ENCODE measurements at regions not wholly inside any gene's neighbourhood (a gene's known extent, or its start where the extent isn't known, plus 50 kb on each side); places are given as distances from the start of the nearest gene placed in this dataset.

- no peaks in the 10 kb centered on the region for H3K27me3 ChIP-seq (replicated peaks; ENCODE audit: insufficient read depth, low read depth, low read length, poor library complexity)
- no peaks in the 10 kb centered on the region for H3K36me3 ChIP-seq (ENCODE audit: insufficient read depth, low read length, poor library complexity, severe bottlenecking)
- POLR2A ChIA-PET (ENCODE audit: low non-redundant PET) = no interaction called here
- no peaks in the 10 kb centered on the region for H3K9me3 ChIP-seq (ENCODE audit: low read depth, low read length, poor library complexity, severe bottlenecking)
- BruUV-seq (replicated peaks) = no TSS peak
- peaks cover 12% of the 10 kb centered on the region for H3K4me1 ChIP-seq (ENCODE audit: insufficient read depth, low read length, poor library complexity, severe bottlenecking)
- CTCF ChIA-PET = no interaction called here
- intact Hi-C loops (cut with micrococcal nuclease; ENCODE audit: unreplicated experiment) = no loop called here
- H3K4me3 ChIP-seq (ENCODE audit: low read depth, low read length, poor library complexity, severe bottlenecking) = no peak overlapping the region
- no peak for DNase-seq (ENCODE audit: low spot score)
- no peak overlapping the region for H3K27ac ChIP-seq (ENCODE audit: low read depth, low read length, poor library complexity, severe bottlenecking)
- TF ChIP-seq CTCF (conservative IDR thresholded peaks at IDR 0.05; ENCODE audit: low read depth, low read length) (no peak), EZH2 (IDR thresholded peaks at IDR 0.05; ENCODE audit: borderline replicate concordance, low read depth, low read length, poor library complexity, severe bottlenecking) (no peak)
Measured at GRCh38 chr1:43035821-43036741, 77.4 kb upstream of the SLC2A1 start.

DNA sequence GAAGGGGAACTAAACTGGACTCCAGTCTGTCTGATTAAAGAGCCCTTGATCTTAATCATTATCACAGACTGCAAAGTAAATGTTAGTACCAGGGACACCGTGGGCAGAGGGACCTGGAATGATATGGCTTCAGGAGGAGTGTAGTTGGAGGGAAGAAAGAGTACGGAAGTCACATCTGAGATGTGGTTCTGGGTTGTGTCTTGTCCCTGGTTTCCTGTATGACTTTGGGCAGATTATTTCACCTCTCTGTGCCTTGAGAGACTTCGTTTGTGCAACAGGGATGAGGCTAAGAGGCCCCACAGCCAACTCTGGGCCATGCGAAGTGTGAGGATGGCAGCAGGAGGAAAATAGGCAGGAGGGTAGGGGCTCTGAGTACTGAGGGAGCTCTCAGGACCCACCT, 76.1 kb upstream of the SLC2A1 start:
- Histone ChIP-seq H3K36me3 (ENCODE audit: insufficient read depth, low read length, poor library complexity, severe bottlenecking) (no peaks in the 10 kb centered on the region), H3K4me1 (ENCODE audit: insufficient read depth, low read length, poor library complexity, severe bottlenecking) (peaks cover 11% of the 10 kb centered on the region), H3K27ac (ENCODE audit: low read depth, low read length, poor library complexity, severe bottlenecking) (no peak overlapping the region), H3K27me3 (replicated peaks; ENCODE audit: insufficient read depth, low read depth, low read length, poor library complexity) (no peaks in the 10 kb centered on the region), H3K4me3 (ENCODE audit: low read depth, low read length, poor library complexity, severe bottlenecking) (no peak overlapping the region), H3K9me3 (ENCODE audit: low read depth, low read length, poor library complexity, severe bottlenecking) (no peaks in the 10 kb centered on the region)
- ChIA-PET CTCF (no interaction called here), POLR2A (ENCODE audit: low non-redundant PET) (no interaction called here)
- no TSS peak for BruUV-seq (replicated peaks)
- TF ChIP-seq EZH2 (IDR thresholded peaks at IDR 0.05; ENCODE audit: borderline replicate concordance, low read depth, low read length, poor library complexity, severe bottlenecking) = no peak
- TF ChIP-seq CTCF (conservative IDR thresholded peaks at IDR 0.05; ENCODE audit: low read depth, low read length) = no peak
- intact Hi-C loops (cut with micrococcal nuclease; ENCODE audit: unreplicated experiment) = no loop called here
- DNase-seq (ENCODE audit: low spot score) = no peak

GRCh38 chr1:43034195-43034658, 75.6 kb upstream of the SLC2A1 start:
- no peak for DNase-seq (ENCODE audit: low spot score)
- TF ChIP-seq EZH2 (IDR thresholded peaks at IDR 0.05; ENCODE audit: borderline replicate concordance, low read depth, low read length, poor library complexity, severe bottlenecking) (no peak), CTCF (conservative IDR thresholded peaks at IDR 0.05; ENCODE audit: low read depth, low read length) (no peak)
- intact Hi-C loops (cut with micrococcal nuclease; ENCODE audit: unreplicated experiment) = no loop called here
- Histone ChIP-seq H3K27ac (ENCODE audit: low read depth, low read length, poor library complexity, severe bottlenecking) (no peak overlapping the region), H3K4me3 (ENCODE audit: low read depth, low read length, poor library complexity, severe bottlenecking) (no peak overlapping the region), H3K9me3 (ENCODE audit: low read depth, low read length, poor library complexity, severe bottlenecking) (no peaks in the 10 kb centered on the region), H3K27me3 (replicated peaks; ENCODE audit: insufficient read depth, low read depth, low read length, poor library complexity) (no peaks in the 10 kb centered on the region), H3K36me3 (ENCODE audit: insufficient read depth, low read length, poor library complexity, severe bottlenecking) (no peaks in the 10 kb centered on the region), H3K4me1 (ENCODE audit: insufficient read depth, low read length, poor library complexity, severe bottlenecking) (peaks cover 6% of the 10 kb centered on the region)
- ChIA-PET POLR2A (ENCODE audit: low non-redundant PET) (no interaction called here), CTCF (no interaction called here)
- no TSS peak for BruUV-seq (replicated peaks)
